GM19239 (cell line): ENCODE measurements at regions not wholly inside any gene's neighbourhood (a gene's known extent, or its start where the extent isn't known, plus 50 kb on each side); places are given as distances from the start of the nearest gene placed in this dataset.

Source experiments
- DNase-seq: peaks from one replicate; pipeline ENCODE4 v3.0.0; 2011; ENCODE audit warnings: low spot score; ENCODE audit not compliant: insufficient read length
- FAIRE-seq: peaks from 2 replicates; lab custom pipeline; 2011; peaks lifted over from hg19 to GRCh38; lab: Jason Lieb, UNC

DNA sequence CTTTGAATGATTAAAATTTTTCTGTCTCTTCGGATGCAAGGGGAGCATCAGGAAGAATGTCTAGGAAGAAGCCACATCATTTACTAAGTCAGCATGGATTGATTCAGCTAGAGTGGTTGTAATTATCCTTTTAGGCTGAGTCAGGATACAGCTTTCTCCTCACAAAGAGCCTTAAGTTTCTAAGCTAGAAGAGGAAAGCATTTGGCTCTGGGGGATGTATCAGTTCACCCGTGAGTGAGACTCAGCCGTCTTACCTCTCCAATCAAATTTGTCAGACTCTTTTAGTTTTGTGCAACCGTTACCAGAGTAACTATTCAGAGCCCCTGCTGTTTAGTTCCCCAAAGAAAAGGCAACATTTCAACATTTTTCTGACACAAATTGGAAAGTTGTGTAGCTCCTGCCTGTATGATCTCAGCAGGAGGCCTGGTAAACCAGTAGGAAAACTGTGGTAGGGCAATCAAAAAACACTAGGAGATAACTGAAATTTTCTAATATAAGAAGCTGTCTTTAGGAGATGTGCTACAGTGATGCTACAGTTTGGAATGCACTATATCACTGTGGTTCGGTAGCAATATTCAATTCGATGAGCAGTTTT is 432.4 kb upstream of the LUZP2 start:
- DNase-seq (no peak), FAIRE-seq (no peak)

DNA sequence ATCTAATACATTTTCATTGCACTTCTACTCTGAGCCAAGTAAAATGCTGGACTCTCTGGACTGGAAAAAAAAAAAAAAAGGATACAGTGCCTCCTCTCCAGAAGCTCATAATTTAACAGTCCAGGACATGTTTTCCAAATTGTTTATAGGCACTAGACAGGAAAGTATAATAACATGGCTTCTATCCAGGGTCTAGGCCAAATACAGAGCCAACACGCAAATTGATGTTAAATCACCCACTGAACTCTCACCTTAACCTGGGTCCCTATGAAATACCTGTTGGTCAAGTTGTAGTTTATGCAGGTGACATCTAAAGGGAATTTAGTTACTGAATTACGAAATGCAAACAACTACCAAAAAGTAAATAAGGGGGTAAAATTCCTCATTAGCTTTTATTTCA is 428.7 kb upstream of the LUZP2 start:
- DNase-seq (no peak), FAIRE-seq (no peak)

DNA sequence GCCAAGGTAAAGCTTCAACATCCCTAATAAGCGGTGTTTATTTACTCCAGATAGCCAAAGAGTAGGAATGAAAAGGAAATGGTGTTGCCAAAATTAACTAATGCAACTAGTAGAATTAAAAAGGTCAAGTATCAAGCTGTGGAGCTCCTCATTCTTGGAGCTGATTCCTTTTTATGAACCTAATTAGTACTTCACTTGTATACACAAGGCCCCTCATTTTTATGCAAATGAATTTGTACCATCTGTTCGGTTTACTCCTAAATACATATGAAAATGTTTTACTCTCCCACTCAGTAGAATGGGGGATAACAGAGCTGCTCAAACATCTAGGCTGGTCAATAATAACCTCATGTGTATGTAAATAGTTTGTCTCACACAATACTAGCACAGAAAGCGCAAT is 426.4 kb upstream of the LUZP2 start:
- FAIRE-seq = no peak
- DNase-seq = no peak

DNA sequence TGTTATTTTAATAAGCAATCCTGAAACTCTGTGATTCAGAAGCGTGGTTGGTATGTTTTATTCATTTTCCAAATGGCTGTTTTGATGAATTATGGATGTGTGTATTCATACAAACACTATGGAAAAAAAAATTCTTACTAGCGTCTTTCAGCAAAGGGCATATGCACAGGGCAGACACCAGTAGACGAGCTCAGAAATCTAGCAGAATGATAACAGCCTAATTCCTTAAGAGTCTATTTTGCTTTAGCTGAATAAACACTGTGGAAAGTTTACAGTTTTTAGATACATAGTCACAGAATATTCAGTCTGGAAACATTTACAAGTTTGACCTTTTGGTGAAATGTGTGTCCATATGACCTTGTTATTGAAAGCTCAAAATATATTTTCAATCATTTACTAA is 418.8 kb upstream of the LUZP2 start:
- no peak for FAIRE-seq
- DNase-seq = no peak

DNA sequence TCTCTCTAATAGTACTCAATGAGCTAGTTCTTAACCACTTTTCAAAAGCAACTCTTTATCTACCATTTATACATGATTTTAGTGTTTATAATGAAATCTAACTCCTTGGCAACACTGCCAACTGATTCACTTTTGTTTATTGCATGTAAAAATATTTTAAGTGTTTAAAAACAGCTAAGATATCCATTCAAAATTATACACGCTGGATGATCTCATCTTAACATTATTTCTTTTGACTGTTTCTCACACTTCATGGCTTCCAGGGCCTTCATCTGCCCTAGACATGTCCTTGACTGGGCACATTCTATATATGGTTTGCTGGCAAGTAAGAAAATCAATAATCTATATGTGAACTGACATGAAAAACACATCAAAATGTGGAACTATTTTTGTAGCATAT is 414.6 kb upstream of the LUZP2 start:
- DNase-seq = no peak
- FAIRE-seq = no peak

DNA sequence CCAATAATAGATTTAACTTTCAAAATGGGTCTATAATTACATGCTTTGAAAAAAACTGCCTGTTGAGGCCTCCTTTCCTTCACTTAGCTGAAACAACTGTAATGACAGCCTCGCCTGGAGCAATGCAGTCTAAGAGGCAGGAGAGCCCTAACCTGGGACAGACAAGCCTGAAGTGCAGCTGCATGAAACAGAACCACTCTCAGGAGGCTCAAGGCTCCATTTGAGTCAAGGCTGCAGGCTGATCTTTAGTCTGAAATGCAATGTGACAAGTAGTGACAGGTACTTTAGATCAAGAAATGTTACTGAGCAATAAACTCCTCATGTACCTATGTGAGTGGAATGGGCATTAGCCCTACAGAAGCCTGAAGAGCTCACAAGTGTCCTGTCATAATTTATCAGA is 414.0 kb upstream of the LUZP2 start:
- FAIRE-seq (no peak), DNase-seq (no peak)

DNA sequence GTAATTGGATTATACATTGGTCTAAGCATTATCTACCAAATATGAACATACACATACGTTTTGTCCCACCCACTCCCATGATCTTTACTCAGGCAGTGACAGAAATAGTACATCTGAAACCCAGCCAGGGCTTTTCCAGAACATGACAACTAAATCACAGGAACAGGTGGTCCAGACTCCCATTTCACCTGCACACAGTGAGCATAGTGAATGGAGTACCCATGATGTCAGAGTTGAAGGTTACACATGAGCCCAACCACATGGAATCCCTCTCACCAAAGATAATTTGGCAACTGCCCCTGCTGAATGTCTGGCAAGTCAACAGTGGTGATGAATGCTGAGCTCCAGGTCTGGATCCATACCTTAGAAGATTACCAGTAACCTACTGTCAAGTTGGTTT is 411.9 kb upstream of the LUZP2 start:
- FAIRE-seq (no peak), DNase-seq (no peak)

DNA sequence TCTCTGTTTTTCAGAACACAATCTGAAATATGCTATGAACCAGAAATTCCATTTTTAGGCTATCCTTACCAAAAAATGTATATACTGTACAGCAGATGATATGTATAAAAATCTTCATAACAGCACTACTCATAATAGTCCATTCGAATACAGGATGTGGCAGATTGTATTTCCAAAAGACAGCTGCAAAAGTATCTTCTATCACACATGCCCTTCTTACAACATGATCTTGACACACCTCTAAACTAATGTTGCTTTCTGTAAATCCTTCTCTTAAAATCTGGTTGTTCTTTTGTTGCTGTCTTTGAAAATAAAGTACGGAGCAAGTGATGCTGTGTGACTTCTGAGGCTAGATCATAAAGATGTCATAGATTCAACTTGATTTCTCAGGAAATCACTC is 409.9 kb upstream of the LUZP2 start:
- FAIRE-seq = no peak
- no peak for DNase-seq

DNA sequence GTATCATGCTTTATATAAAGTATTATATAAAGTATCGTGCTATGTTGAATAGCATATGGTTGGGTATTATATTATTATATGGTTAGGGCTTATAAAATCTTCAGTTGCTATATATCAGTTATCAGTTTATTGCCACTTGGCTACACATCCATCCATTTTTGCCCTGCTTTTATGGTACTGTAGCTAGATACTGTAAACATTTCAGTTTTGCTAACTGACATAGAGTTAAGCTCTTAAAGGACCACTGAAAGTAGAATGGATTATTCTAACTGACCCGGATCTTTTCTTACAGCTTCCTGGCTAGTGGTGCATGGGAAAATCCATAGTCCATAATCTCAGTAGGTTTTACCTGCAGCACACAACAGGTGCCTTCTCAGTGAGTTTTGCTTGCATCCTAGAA is 405.3 kb upstream of the LUZP2 start:
- FAIRE-seq = no peak
- no peak for DNase-seq

DNA sequence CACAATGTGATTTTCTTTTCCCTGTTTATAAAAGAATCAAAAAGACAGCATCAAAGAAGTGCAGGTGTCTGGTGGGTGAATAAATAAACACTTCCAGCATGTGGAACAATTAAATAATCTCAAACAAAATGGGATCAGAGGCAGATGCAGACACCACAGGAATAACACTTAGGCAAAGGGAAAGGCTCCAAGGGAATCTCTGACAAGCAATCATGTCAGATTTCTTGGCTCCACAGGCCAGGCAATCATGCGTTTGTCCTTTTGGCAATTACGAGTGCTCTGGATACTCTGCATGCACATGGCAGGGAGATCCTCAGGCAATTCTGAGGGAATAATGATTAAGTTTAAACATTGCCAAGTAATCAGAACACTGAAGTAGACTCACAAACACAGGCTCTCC is 403.5 kb upstream of the LUZP2 start:
- no peak for DNase-seq
- FAIRE-seq = no peak

DNA sequence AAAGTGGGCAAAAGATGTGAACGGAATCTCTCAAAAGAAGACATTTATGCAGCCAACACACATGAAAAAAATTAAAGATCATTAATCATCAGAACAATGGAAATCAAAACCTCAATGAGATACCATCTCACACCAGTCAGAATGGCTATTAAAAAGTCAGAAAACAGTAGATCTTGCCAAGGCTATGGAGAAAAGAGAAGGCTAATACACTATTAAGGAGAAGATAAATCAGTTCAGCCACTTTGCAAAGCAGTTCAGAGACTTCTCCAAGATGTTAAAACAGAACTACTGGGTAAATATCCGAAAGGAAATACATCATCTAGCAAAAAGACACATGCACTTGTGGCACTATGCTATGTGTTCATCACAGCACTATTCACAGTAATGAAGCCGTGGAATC is 388.2 kb upstream of the LUZP2 start:
- no peak for FAIRE-seq
- DNase-seq = no peak

DNA sequence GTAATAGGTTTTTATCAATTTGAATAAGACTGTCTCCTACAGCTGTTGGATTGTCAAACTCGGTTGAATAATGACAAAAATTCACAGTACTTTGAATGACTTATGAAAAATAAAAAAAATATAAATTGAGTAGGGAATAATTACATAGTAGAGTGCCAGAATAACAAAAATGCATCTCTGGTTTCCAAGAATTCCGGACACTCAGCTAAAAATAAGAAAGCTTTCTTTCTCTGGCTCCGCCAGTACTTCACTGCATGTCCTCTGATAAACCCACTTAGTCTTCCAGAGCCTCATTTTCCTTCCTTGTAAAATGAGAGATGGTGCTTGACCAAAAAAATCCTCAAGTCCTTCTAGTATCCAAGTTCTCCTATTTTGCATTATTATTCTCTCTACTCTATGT is 374.6 kb upstream of the LUZP2 start:
- DNase-seq (no peak), FAIRE-seq (no peak)

DNA sequence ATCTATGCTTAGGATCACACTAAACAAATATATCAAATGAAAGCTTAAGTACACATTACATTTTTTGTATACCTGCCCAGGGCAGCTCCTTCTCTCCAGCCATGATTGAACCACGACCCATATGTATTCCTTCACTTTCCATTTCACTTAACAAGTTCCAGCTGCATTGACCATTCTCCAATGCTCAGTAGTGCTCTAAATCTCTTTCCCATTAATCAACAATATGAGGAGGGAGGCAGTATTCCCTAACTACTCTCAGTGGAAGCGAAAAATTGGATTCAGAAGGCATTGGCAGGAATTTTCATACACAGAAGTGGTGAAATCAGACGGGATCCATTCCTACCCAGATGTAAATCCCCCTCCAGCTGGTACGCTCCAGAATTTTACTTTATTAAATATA is 372.0 kb upstream of the LUZP2 start:
- DNase-seq (no peak), FAIRE-seq (no peak)

DNA sequence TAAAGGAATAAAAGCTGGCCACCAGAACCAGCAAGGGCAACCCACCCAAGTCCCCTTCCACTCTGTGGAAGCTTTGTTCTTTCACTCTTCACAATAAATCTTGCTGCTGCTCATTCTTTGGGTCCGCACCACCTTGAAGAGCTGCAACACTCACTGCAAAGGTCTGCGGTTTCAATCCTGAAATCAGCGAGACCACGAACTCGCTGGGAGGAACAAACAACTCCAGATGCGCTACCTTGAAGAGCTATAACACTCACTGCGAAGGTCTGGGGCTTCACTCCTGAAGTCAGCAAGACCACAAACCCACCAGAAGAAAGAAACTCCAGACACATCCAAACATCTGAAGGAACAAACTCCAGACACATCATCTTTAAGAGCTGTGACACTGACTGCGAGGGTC is 365.2 kb upstream of the LUZP2 start:
- FAIRE-seq = no peak

DNA sequence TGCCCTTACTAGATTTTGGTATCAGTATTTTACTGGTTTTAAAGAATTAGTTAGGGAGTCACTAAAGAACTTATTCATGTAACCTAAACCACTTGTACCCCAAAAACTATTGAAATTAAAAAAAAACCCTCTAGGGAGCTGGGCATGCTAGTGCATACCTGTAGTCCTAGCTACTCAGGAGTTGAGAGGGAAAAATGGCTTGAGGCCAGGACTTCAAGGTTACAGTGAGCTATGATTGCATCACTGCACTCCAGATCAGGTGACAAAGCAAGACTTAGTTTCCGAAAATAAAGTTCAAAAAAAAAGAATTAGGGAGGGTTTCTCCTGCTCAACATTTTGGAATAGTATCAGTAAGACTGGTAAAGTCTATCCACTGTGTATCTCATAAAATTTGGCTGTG is 364.4 kb upstream of the LUZP2 start:
- DNase-seq (no peak), FAIRE-seq (no peak)

More for the DNA sequence above, 365.2 kb upstream of the LUZP2 start:
- DNase-seq = no peak

DNA sequence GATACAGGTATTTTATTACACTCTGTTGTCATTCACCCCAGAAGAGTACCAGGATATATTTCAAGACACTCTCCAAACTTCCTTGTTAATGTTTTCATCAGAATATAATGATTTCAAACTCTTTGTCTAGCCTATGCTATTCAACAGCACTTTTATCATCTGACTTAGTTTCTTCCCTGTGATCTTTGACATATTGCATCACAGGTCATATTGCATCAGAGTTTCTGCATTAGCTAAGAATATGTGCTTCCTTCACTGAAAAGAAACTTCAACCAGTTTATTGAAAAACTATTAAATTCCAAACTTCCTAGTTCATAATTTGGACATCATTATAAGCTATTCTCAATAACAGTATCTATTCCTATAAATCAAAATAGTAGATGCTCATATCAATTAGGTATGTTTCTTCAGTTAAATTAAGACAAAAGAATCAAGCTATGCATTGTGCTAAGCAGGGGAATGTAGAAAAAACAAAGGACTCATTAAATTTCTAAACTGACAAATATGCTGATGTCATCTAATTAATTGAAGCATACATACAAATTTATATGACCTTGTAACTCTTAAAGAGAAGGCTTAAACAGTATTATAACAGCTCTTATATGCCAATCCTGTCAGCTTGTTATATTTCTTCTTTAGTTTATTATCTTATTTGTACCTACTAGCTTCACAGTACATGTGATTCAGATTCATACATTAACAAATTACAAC is 361.8 kb upstream of the LUZP2 start:
- no peak for DNase-seq
- no peak for FAIRE-seq

DNA sequence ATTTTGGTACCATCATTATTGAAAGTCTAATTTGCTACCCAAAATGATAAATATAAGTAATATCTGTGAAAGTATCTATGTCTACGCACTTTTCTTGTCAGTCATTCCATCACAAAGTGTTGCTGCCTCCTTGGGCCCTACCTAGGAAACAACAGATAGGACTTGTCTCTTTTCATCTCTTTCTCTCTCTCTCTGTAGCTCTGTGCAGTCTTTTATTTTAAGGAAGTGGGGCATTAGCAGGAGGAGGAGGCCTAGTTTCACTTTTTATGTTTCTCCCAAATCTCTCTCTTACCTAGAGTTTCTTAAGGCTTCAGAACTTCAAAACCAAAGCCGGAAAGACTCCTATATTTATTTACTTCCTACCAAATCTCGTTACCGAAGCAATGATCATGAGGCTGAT is 354.8 kb upstream of the LUZP2 start:
- FAIRE-seq = no peak
- no peak for DNase-seq

DNA sequence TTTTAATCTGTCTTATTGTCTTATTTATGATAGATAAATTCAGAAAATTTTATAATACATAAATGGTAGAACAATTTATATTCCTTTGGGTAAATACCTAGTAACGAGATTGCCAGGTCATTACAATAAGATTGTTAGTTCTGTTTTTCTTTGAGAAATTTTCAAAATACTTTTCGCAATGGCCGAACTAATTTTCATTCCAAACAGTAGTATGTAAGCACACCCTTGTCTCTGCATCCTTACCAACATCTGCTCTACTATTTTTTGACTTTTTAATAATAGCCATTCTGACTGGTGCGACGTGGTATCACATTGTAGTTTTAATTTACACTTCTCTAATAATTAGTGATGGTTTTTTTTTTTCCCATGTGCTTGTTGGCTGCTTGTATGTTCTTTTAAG is 351.4 kb upstream of the LUZP2 start:
- no peak for FAIRE-seq

DNA sequence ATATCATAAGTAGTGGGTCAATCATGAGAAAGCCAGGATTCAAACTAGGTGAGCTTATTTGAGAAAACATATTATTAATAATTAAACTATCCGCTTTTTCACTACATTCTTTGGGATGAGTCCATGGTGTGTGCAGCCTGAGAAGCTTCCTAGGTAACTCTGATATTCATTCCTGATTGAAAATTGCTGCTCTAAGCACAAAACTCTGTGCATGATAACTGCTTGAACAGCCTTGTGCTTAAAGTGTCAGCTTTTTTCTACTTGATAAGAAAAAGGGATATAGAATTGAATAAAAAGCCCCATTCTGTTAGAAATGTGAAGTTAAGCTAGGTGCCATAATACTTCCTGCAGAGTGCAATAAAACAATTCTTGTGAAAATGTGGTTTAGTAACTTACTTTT is 343.5 kb upstream of the LUZP2 start:
- DNase-seq (no peak), FAIRE-seq (no peak)

More for the DNA sequence above, 351.4 kb upstream of the LUZP2 start:
- DNase-seq = no peak

DNA sequence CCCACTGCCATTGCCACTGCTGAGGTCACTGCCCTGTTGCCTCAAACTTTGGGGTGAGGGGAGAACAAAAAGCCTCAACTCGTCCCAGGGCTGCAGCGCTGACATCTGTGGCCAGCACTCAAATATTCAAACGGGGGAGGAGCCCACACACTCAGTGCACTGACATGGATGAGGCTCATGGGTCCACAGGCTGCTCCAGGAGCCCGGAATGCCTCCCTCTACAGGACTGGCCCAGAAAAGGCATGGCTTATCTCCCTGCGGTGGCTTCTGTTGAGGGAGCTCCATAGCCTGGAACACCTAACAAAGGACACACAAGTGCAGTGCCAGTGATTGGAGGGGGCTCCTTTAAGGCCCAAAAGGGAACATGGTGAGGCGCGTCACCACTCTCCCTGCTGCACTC is 341.1 kb upstream of the LUZP2 start:
- no peak for FAIRE-seq
- DNase-seq = no peak

DNA sequence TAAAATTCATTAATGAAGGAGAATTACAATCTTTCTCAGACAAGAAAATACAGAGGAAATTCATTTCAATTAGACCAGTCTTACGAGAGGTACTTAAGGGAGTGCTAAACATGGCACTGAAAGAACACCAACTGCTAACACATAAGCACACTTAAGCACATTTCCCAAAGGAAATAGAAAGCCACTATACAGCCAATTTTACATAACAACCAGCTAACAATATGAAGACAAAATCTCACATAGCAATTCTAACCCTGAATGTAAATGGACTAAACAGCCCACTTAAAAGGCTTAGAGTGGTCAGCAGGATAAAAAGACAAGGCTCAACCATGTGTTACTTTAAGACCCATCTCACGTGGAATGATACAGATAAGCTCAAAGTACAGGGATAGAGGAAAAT is 339.5 kb upstream of the LUZP2 start:
- DNase-seq = no peak
- FAIRE-seq = no peak

DNA sequence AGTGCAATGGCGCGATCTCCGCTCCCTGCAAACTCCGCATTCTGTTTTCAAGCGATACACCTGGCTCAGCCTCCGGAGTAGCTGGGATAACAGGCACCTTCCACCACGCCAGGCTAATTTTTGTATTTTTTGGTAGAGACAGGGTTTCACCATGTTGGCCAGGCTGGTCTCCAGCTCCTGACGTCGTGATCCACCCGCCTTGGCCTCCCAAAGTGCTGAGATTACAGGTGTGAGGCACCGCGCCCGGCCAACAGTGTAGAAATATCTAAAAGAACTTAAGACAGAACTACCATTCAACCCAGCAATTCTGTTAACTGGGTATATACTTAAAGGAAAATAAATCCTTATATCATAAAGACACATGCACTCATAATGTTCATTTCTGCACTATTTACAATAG is 335.3 kb upstream of the LUZP2 start:
- no peak for FAIRE-seq
- no peak for DNase-seq
